GM19468 (cell line): ENCODE measurements at regions not wholly inside any gene's neighbourhood (a gene's known extent, or its start where the extent isn't known, plus 50 kb on each side); places are given as distances from the start of the nearest gene placed in this dataset.
"Not testable (repeated sequence)": the region's sequence is repeated elsewhere in the genome, so short reads cannot be mapped to it uniquely, and the experiment has no call there.

ENCODE experiments used
- ATAC-seq: cut with Tn5 transposase; IDR thresholded peaks from one replicate; pipeline ENCODE4 v1.9.1; 2021; ENCODE audit warnings: mild to moderate bottlenecking, moderate library complexity, moderate number of reproducible peaks; ENCODE audit not compliant: unreplicated experiment; ENCODE audit errors: extremely low read depth

- not testable (repeated sequence) for ATAC-seq
Observed at GRCh38 chr7:150042281-150042680, 168.5 kb downstream of the ATP6V0E2 start.

- ATAC-seq, result not testable (repeated sequence)
Observed at GRCh38 chr7:150044771-150045170, 171.0 kb downstream of the ATP6V0E2 start.

- ATAC-seq, result not testable (repeated sequence)
Observed at GRCh38 chr7:150045596-150045995, 171.8 kb downstream of the ATP6V0E2 start.

GRCh38 chr7:150046290-150047194, 172.8 kb downstream of the ATP6V0E2 start:
- not testable (repeated sequence) for ATAC-seq

GRCh38 chr7:150047329-150047728, 173.6 kb downstream of the ATP6V0E2 start:
- not testable (repeated sequence) for ATAC-seq

GRCh38 chr7:150047772-150048171, 174.0 kb downstream of the ATP6V0E2 start:
- ATAC-seq, result not testable (repeated sequence)

GRCh38 chr7:150048244-150049011, 174.7 kb downstream of the ATP6V0E2 start:
- ATAC-seq, result not testable (repeated sequence)

GRCh38 chr7:150049012-150049655, 175.4 kb downstream of the ATP6V0E2 start:
- ATAC-seq, result not testable (repeated sequence)

GRCh38 chr7:150053396-150053795, 179.6 kb downstream of the ATP6V0E2 start:
- ATAC-seq, result not testable (repeated sequence)

GRCh38 chr7:150054242-150054641, 180.5 kb downstream of the ATP6V0E2 start:
- not testable (repeated sequence) for ATAC-seq

- ATAC-seq, result peak; percentile 94
Observed at GRCh38 chr7:150060259-150061221, 186.8 kb downstream of the ATP6V0E2 start.

GRCh38 chr7:150063195-150063594, 189.4 kb downstream of the ATP6V0E2 start:
- ATAC-seq, result not testable (repeated sequence)

- ATAC-seq, result not testable (repeated sequence)
Observed at GRCh38 chr7:150069555-150070313, 196.0 kb downstream of the ATP6V0E2 start.

- ATAC-seq, result not testable (repeated sequence)
Observed at GRCh38 chr7:150077543-150077942, 203.8 kb downstream of the ATP6V0E2 start.

GRCh38 chr7:150081865-150082264, 208.1 kb downstream of the ATP6V0E2 start:
- ATAC-seq, result not testable (repeated sequence)

GRCh38 chr7:150084724-150085123, 211.0 kb downstream of the ATP6V0E2 start:
- not testable (repeated sequence) for ATAC-seq

GRCh38 chr7:150087478-150087877, 213.7 kb downstream of the ATP6V0E2 start:
- ATAC-seq, result not testable (repeated sequence)

- not testable (repeated sequence) for ATAC-seq
Observed at GRCh38 chr7:150089139-150089538, 215.4 kb downstream of the ATP6V0E2 start.
